ENCODE measurements at regions not wholly inside any gene's neighbourhood (a gene's known extent, or its start where the extent isn't known, plus 50 kb on each side); places are given as distances from the start of the nearest gene placed in this dataset.

GRCh38 chr14:106436310-106436905 is 910.0 kb downstream of the TMEM121 start:
- no TSS peak for BruUV-seq (replicated peaks)
- intact Hi-C loops (cut with micrococcal nuclease; ENCODE audit: unreplicated experiment), result no loop called here
- H3K27ac Mint-ChIP-seq (ENCODE audit: unreplicated experiment), result no peak overlapping the region
- H3K4me1 ChIP-seq, result no peaks in the 10 kb centered on the region
- TF ChIP-seq CTCF (IDR thresholded peaks at IDR 0.05; ENCODE audit: insufficient read depth in 1 of 2, low read depth in 1 of 2, low read length in 1 of 2, severe bottlenecking in 1 of 2, unreplicated experiment in 1 of 2), result peak; percentile 26 to 40
- DNase-seq, result peak; percentile 43 to 44
- H3K9me3 Mint-ChIP-seq (ENCODE audit: unreplicated experiment), result no peaks in the 10 kb centered on the region
- H3K27me3 Mint-ChIP-seq (ENCODE audit: insufficient read depth, unreplicated experiment), result peaks cover 10% of the 10 kb centered on the region
- CTCF ChIA-PET, result interaction anchor here (0.6 to 1.3 kb wide), 7 partner anchors 10 to 724 kb away, joined by 3 to 4 read pairs (median 3); no protein-coding TSS in a partner anchor
- H3K4me3 ChIP-seq (ENCODE audit: low read depth, low read length), result no peak overlapping the region
- no peaks in the 10 kb centered on the region for H3K9me3 ChIP-seq
- H3K36me3 ChIP-seq (ENCODE audit: control insufficient read depth, insufficient read depth, low read length), result no peaks in the 10 kb centered on the region
- no peak overlapping the region for H3K4me3 Mint-ChIP-seq (ENCODE audit: unreplicated experiment)
- POLR2A ChIA-PET, result no interaction called here
- no peaks in the 10 kb centered on the region; the same call in 1 of the 2 replicates for H3K27me3 ChIP-seq (replicated peaks; ENCODE audit: control insufficient read depth, insufficient read depth, low read length)
- H3K4me1 Mint-ChIP-seq (ENCODE audit: low read depth, unreplicated experiment), result no peaks in the 10 kb centered on the region
- no peaks in the 10 kb centered on the region for H3K36me3 Mint-ChIP-seq (ENCODE audit: insufficient read depth, unreplicated experiment)

- Mint-ChIP-seq H3K36me3 (ENCODE audit: insufficient read depth, unreplicated experiment) (no peaks in the 10 kb centered on the region), H3K27ac (ENCODE audit: unreplicated experiment) (no peak overlapping the region), H3K27me3 (ENCODE audit: insufficient read depth, unreplicated experiment) (peaks cover 11% of the 10 kb centered on the region), H3K9me3 (ENCODE audit: unreplicated experiment) (no peaks in the 10 kb centered on the region), H3K4me3 (ENCODE audit: unreplicated experiment) (no peak overlapping the region), H3K4me1 (ENCODE audit: low read depth, unreplicated experiment) (no peaks in the 10 kb centered on the region)
- no peaks in the 10 kb centered on the region for H3K4me1 ChIP-seq
- TF ChIP-seq CTCF (IDR thresholded peaks at IDR 0.05; ENCODE audit: insufficient read depth in 1 of 2, low read depth in 1 of 2, low read length in 1 of 2, severe bottlenecking in 1 of 2, unreplicated experiment in 1 of 2), result peak in 1 of 2 experiments; percentile 52
- BruUV-seq (replicated peaks), result no TSS peak
- no peak for DNase-seq
- intact Hi-C loops (cut with micrococcal nuclease; ENCODE audit: unreplicated experiment), result no loop called here
- ChIA-PET CTCF (no interaction called here), POLR2A (no interaction called here)
- H3K27me3 ChIP-seq (replicated peaks; ENCODE audit: control insufficient read depth, insufficient read depth, low read length), result no peaks in the 10 kb centered on the region; the same call in 1 of the 2 replicates
- H3K9me3 ChIP-seq, result no peaks in the 10 kb centered on the region
- no peak overlapping the region for H3K4me3 ChIP-seq (ENCODE audit: low read depth, low read length)
- H3K36me3 ChIP-seq (ENCODE audit: control insufficient read depth, insufficient read depth, low read length), result no peaks in the 10 kb centered on the region
Observed at GRCh38 chr14:106442857-106443256, 916.5 kb downstream of the TMEM121 start.

DNA sequence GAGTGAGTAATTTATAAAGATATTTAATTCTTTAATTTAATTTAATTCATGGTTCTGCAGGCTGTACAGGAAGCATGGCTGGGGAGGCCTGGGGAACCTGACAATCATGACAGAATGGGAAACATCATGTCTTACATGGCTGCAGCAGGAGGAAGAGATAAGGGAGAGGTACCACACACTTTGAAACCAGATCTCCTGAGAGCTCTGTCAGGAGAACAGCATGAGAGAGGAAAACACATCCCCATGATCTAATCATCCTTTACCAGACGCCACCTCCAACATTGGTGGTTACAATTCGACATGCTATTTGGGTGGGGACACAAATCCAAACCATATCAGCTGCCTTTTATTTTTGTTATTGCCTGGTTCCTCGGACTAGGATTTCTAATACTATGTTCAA is 928.6 kb downstream of the TMEM121 start:
- Mint-ChIP-seq H3K9me3 (ENCODE audit: unreplicated experiment) (no peaks in the 10 kb centered on the region), H3K27me3 (ENCODE audit: insufficient read depth, unreplicated experiment) (peaks cover 4% of the 10 kb centered on the region), H3K36me3 (ENCODE audit: insufficient read depth, unreplicated experiment) (no peaks in the 10 kb centered on the region), H3K4me3 (ENCODE audit: unreplicated experiment) (no peak overlapping the region), H3K27ac (ENCODE audit: unreplicated experiment) (no peak overlapping the region), H3K4me1 (ENCODE audit: low read depth, unreplicated experiment) (no peaks in the 10 kb centered on the region)
- DNase-seq, result no peak
- Histone ChIP-seq H3K36me3 (ENCODE audit: control insufficient read depth, insufficient read depth, low read length) (no peaks in the 10 kb centered on the region), H3K4me3 (ENCODE audit: low read depth, low read length) (no peak overlapping the region), H3K4me1 (no peaks in the 10 kb centered on the region), H3K27me3 (replicated peaks; ENCODE audit: control insufficient read depth, insufficient read depth, low read length) (no peaks in the 10 kb centered on the region), H3K9me3 (no peaks in the 10 kb centered on the region)
- intact Hi-C loops (cut with micrococcal nuclease; ENCODE audit: unreplicated experiment), result no loop called here
- ChIA-PET POLR2A (no interaction called here), CTCF (no interaction called here)
- no peak for TF ChIP-seq CTCF (IDR thresholded peaks at IDR 0.05; ENCODE audit: insufficient read depth in 1 of 2, low read depth in 1 of 2, low read length in 1 of 2, severe bottlenecking in 1 of 2, unreplicated experiment in 1 of 2)
- no TSS peak for BruUV-seq (replicated peaks)
